ENCODE measurements at regions not wholly inside any gene's neighbourhood (a gene's known extent, or its start where the extent isn't known, plus 50 kb on each side); places are given as distances from the start of the nearest gene placed in this dataset.

DNA sequence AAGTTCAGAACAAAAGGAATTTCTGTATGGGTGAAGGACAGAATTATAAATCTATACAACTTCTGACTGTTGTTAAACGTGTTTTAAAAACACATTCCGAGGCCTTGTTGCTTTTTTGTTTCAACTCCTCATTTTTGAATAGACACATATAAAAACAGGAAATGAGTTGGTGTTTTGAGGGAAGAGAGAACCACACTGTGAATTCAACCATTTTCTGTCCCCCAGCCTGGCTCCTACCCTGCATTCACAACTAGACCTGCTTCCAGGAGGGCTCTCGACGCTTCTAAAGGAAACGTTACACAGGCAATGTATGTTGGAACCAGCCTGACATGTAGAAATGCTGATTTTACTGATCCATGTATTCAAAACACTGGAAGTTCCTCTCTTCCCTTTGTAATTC is 76.5 kb downstream of the OR13A1 start:
- no peaks in the 10 kb centered on the region for H3K36me3 ChIP-seq (ENCODE audit: control insufficient read depth, insufficient read depth, low read length)
- H3K27me3 ChIP-seq (ENCODE audit: control insufficient read depth, insufficient read depth, low read length) = no peaks in the 10 kb centered on the region
- TF ChIP-seq, protein P1, sequence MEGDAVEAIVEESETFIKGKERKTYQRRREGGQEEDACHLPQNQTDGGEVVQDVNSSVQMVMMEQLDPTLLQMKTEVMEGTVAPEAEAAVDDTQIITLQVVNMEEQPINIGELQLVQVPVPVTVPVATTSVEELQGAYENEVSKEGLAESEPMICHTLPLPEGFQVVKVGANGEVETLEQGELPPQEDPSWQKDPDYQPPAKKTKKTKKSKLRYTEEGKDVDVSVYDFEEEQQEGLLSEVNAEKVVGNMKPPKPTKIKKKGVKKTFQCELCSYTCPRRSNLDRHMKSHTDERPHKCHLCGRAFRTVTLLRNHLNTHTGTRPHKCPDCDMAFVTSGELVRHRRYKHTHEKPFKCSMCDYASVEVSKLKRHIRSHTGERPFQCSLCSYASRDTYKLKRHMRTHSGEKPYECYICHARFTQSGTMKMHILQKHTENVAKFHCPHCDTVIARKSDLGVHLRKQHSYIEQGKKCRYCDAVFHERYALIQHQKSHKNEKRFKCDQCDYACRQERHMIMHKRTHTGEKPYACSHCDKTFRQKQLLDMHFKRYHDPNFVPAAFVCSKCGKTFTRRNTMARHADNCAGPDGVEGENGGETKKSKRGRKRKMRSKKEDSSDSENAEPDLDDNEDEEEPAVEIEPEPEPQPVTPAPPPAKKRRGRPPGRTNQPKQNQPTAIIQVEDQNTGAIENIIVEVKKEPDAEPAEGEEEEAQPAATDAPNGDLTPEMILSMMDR (IDR thresholded peaks at IDR 0.05; ENCODE audit: insufficient read depth, low read length, poor library complexity, severe bottlenecking) = no peak
- no peak overlapping the region for H3K4me3 ChIP-seq (ENCODE audit: low read depth, low read length)
- no peak for DNase-seq (ENCODE audit: low read depth)

DNA sequence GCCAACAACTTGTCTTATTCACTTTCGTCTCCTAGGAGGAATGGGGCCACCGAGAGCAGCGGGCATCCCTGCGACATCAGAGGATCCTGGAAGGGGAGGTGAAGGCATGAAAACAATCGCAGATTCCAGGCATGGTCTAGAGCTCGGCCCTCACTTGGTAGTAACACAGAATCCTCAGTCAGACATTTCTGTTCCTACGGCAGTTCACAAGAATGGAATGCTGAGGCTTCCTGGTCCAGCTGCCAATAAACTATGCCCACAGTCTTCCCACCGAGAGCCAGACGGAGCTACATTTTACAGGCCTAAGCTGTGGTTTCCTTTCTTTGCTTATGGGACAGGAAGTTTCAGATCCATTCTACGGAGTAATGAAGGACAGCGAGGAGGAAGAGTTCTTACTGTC is 75.8 kb downstream of the OR13A1 start:
- TF ChIP-seq, protein P1 (IDR thresholded peaks at IDR 0.05; ENCODE audit: insufficient read depth, low read length, poor library complexity, severe bottlenecking) = no peak
- no peak overlapping the region for H3K4me3 ChIP-seq (ENCODE audit: low read depth, low read length)
- no peak for DNase-seq (ENCODE audit: low read depth)
- H3K36me3 ChIP-seq (ENCODE audit: control insufficient read depth, insufficient read depth, low read length) = no peaks in the 10 kb centered on the region
- no peaks in the 10 kb centered on the region for H3K27me3 ChIP-seq (ENCODE audit: control insufficient read depth, insufficient read depth, low read length)

- H3K36me3 ChIP-seq (ENCODE audit: control insufficient read depth, insufficient read depth, low read length) = no peaks in the 10 kb centered on the region
- no peaks in the 10 kb centered on the region for H3K27me3 ChIP-seq (ENCODE audit: control insufficient read depth, insufficient read depth, low read length)
- no peak overlapping the region for H3K4me3 ChIP-seq (ENCODE audit: low read depth, low read length)
- TF ChIP-seq, protein P1 (IDR thresholded peaks at IDR 0.05; ENCODE audit: insufficient read depth, low read length, poor library complexity, severe bottlenecking) = no peak
- DNase-seq (ENCODE audit: low read depth) = no peak
These were observed 73.4 kb downstream of the OR13A1 start for GRCh38 chr10:45241865-45242520.

GRCh38 chr10:45243261-45243660 is 72.1 kb downstream of the OR13A1 start:
- TF ChIP-seq, protein P1 (IDR thresholded peaks at IDR 0.05; ENCODE audit: insufficient read depth, low read length, poor library complexity, severe bottlenecking) = no peak
- no peak for DNase-seq (ENCODE audit: low read depth)
- no peaks in the 10 kb centered on the region for H3K36me3 ChIP-seq (ENCODE audit: control insufficient read depth, insufficient read depth, low read length)
- no peaks in the 10 kb centered on the region for H3K27me3 ChIP-seq (ENCODE audit: control insufficient read depth, insufficient read depth, low read length)
- no peak overlapping the region for H3K4me3 ChIP-seq (ENCODE audit: low read depth, low read length)

DNA sequence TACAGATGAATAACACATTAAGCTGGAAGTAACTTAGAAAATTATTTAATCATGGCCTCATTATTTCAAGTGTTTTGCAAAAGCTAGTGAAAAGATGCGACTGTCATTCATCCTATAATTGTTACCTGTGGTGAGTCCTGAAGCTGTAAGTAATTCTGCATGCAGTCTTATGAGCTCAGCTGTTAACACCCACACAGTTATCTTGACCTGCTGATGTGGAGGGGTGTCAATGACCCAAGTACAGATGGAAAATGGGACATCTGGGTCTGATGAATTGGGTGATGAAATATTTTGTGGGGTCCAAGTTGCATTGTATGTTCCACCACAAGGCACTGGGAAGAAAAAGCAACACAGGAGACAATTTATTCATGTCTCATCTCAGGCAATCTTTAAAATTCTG is 68.9 kb downstream of the OR13A1 start:
- TF ChIP-seq, protein P1 (IDR thresholded peaks at IDR 0.05; ENCODE audit: insufficient read depth, low read length, poor library complexity, severe bottlenecking) = no peak
- H3K4me3 ChIP-seq (ENCODE audit: low read depth, low read length) = no peak overlapping the region
- no peaks in the 10 kb centered on the region for H3K27me3 ChIP-seq (ENCODE audit: control insufficient read depth, insufficient read depth, low read length)

More for the DNA sequence above, 68.9 kb downstream of the OR13A1 start:
- no peaks in the 10 kb centered on the region for H3K36me3 ChIP-seq (ENCODE audit: control insufficient read depth, insufficient read depth, low read length)
- DNase-seq (ENCODE audit: low read depth) = no peak
